CD4-positive, alpha-beta T cell treated with Interleukin-15 for 4 hours (primary cell): ENCODE measurements at regions not wholly inside any gene's neighbourhood (a gene's known extent, or its start where the extent isn't known, plus 50 kb on each side); places are given as distances from the start of the nearest gene placed in this dataset.
"Not testable (repeated sequence)": the region's sequence is repeated elsewhere in the genome, so short reads cannot be mapped to it uniquely, and the experiment has no call there.

Source experiments
- DNase-seq: peaks from one replicate; pipeline ENCODE4 v3.0.0-alpha.2; 2020; ENCODE audit warnings: low spot score

DNA sequence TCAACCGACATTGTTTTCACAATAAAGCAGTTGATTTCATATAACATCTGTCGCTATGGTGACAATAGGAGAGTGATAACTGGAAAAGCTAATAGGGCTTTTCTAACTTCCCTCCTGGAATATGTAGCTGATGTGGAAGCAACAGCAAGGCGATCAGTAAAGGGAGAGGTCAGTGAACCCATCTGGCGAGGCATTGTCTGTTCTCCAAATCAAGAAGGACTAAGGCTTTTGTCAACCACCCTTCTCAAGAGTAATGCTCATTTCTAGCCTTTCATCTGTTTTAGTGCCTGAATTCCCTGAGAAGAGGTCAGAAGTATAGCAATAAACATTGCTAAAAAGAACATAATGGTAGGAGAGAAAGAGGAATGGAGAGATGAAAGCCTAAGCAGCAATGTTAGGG, 201.3 kb downstream of the AKAP7 start:
- DNase-seq, result no peak

DNA sequence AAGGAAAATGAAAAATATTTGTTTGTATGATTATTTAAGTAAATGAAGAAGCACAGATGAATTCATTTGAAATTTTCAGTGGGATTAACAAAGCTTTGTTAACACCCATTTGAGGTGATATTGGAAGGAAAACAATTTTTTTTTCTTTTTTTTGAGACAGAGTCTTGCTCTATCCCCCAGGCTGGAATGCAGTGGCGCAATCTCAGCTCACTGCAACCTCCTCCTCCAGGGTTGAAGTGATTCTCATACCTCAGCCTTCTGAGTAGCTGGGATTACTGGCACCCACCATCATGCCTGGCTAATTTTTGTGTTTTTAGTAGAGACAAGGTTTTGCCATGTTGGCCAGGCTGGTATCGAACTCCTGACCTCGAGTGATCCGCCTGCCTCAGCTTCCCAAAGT, 211.6 kb downstream of the AKAP7 start:
- DNase-seq, result not testable (repeated sequence)

DNA sequence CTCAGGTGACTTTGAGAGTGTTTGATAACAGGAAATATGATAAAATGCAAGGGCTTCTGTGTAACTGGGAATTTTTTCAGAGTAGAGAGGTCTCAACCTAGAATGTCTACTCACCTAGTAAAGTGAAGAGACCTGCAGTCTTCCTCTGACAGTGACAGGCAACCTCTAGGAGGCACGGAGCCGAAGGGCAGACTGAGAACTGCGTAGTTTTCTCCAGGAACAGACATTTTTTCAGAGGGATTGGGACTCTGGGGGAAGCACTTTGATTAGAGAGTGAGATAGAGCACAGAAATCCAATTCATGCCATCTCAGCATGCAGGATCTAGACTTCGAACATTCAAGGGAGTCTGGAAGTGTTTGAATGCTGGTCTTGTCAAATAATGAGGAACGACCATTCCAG, 213.3 kb downstream of the AKAP7 start:
- no peak for DNase-seq

DNA sequence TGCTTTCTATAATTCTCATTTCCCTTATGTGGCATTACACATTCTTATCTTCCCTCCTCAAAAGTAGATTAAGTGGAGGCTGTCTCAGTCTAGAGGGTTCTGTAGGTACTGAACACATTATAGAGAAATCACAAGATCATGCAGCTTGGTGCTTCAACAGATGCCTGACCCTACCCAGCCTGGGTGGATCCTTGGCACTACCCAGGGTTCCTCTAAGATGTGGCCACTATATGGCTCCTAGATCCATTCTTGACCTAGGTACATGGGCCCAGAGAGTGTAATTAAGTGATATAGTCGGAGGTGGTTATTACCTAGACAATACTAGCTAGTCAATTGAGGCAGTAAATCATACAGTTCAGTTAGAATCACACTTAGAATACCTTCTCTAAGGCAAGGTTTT, 213.9 kb downstream of the AKAP7 start:
- no peak for DNase-seq

DNA sequence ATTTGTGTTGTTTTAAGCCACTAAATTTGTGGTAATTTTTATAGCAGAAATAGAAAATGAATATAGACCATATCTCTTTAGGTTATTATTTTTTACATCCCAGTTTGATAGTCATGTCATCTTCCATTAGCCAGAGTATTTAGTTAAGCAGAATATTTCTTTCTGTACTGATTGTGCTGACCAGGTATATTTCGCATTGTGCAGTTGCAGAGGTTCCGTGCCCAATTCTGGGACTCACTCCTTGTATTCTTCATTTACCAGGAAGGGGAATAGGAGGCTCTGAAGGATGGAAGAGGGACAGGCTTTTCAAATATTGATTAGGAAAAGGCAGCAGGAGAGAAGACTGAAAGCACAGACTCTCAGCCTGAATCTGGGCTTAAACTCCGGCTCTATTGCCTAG, 217.8 kb downstream of the AKAP7 start:
- DNase-seq, result no peak

DNA sequence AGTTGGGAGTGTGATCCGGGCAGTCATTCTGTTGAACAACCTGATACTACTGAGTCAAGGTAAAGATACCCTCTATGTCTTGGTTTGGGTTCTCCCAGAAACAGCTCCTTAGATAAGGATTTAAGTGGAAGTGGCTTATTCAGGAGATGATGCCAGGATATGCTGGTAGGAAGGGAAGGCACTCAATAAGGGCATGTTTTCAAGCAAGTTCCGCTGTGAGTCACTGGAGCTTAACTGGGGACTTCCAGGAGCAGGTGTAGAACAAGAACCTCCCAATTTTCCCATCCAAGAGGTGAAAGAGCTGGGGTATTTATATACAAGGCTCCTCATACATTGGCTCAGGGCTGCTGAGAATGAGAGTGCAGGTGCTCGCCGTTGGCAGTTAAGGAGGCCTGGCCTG, 218.6 kb downstream of the AKAP7 start:
- no peak for DNase-seq

DNA sequence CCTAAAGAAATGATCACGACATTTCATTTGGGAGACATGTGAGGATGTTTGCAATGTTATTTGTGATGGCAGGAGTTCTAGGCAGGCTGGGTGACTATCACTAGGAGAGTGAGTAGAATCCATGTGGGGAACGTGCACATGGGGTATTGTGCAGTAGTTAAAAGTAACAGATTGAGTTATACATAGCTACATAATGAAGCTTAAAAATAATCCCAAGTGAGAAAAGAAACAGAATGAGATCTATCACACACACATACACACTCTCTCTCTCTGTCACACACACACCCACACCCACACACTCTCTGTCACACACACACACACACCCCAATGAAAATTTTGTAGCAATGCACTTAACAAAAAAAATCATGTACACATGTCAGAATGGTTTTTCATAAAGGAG, 218.7 kb upstream of the ARG1 start:
- DNase-seq, result no peak

DNA sequence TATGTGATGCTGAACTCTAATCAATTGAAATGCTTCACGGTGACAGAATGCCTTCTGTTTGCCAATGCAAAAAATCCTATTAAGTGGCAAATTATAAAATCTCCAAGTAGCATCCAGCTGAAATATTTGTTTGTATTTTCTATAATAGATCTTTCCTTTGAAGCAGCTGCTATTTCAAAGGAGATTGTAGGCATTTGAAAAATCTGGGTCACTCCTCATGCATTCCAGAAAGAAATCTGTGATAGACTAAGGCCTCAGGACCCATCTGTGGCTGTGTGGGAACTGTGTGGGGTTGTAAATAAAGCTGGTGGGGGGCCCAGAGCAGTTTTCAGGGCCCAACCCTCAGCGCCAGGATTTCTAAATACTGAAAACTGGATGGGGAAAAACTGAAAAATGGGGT, 216.9 kb upstream of the ARG1 start:
- no peak for DNase-seq

DNA sequence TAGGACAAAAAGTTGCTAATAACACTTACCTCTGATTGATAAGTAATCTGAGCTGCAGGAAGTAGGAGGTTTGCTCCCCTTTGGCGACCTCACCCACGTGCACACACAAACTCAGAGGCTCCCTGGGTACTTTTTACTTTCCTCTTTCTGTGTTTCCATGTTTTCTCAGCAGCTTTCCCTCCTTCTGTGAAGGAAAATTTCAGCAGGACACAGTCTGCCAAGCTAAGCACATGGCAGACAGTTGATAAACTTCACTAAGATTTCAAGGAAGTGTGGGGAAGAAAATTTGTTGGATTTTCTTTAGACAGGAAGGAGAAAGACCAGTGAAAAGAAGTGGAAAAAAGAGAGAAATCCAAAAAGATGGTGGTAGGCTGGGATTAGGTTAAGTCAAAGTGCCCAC, 215.5 kb upstream of the ARG1 start:
- DNase-seq, result no peak

DNA sequence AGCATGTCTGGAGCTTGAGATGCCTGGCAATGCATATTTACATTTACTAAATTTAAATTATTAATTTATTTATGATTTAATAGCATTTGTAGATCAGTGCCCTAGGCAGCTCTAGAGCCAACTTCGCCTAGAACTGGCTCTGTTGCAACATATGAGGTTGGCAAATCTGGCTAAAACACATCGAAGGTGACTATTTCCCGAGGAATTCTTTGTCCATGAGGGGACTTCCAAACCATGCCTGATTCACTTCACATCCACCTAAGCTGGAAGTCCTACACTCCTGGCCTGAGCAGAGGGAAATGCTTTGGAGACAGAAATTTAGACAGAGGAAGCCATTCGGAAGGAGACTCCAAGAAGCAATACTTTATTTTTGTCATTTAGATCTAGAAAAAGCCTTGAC, 211.0 kb upstream of the ARG1 start:
- DNase-seq, result no peak

DNA sequence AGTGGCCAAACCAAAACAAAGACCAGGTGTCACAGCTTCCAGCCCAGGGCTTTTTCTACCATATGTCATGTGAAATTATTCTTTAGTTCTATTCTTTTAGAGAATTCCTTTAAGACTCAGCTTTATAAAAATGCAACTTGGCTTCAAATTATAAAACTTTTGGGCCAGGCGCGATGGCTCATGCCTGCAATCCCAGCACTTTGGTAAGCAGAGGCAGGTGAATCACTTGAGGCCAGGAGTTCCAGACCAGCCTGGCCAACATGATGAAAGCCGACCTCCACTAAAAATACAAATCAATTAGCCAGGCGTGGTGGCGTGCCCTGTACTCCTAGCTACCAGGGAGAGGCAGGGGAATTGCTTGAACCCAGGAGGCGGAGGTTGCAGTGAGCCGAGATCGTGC, 210.3 kb upstream of the ARG1 start:
- DNase-seq, result no peak

DNA sequence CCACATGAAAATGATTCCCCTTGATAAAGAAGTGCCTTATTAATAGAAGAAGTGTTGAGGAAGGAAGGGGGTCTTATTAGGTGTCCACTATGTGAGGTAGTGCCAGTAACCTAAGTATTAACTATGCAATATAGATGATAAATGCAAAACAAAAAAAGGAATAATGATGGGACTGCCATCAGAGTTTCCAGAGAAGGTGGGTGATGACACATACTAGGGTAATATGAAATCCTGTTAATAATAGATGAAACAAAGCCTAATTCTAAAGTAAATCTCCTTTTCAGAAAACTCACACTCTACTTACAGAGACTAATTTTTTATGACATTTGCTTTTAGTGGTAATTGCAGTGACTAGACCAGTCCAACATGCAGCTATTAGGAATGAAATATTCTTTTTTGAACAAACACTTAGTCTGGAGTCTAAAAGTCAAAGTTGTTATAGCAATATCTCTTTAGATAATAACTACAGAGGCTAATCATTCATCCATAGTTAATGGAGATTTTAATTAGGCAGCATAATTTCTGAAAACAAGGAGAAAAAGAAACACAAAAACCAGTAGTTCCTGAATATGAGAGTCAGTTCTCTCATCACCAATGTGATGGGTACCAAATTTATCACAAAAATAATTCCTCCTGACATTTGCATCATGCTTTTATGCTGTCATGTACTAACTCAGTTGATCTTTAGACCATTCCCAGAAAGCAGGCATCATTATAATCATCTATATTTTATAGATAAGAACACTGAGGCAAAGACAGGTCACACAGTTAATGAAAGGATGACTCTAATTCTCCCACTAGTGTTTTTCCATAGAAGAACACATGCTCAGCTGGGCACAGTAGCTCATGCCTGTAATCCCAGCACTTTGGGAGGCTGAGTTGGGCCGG, 208.8 kb upstream of the ARG1 start:
- no peak for DNase-seq

DNA sequence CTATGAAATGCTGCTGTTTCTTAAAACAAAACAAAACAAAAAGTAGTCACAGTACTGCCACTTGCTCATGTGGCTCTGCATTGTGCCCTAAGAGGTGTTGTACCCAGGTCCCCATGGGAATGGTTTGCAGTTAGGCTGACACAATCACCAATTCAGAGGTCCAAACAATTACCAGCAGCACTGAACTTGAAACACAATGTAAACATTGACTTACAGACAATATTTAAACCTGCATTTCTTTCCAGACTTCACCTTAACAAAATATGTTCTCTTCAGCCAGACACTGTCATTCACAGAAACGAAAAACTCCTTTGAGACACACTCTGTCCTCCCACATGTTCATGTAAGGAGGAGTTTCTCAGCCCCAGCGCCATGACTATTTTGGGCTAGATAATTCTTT, 206.8 kb upstream of the ARG1 start:
- DNase-seq, result no peak

DNA sequence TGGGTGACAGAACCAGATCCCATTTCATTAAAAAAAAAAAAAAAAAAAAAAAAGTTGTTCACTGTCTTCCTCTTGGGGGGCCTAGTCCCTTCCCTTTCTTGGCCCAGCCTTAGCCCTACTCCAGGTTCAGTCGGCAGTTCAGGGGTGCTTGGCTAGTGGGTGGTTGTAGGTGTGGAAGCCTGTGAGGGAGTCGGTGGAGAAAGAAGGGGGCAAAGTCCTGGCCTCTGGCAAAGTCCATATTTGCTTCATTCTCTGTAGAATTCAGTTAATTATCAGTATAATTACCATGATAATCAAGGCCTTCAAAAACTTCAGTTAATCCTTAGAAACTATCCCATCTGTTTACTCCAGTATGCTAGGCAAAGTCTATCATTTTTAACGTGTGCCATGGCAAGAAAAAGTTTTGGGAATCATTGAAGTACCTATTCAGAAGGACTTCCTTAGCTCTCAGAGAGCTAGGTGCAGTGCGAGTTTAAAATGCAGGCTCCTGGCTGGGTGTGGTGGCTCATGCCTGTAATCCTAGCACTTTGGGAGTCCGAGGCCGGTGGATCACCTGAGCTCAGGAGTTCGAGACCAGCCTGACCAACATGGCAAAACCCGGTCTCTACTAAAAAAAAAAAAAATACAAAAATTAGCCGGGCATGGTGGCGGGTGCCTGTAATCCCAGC, 205.7 kb upstream of the ARG1 start:
- no peak for DNase-seq

DNA sequence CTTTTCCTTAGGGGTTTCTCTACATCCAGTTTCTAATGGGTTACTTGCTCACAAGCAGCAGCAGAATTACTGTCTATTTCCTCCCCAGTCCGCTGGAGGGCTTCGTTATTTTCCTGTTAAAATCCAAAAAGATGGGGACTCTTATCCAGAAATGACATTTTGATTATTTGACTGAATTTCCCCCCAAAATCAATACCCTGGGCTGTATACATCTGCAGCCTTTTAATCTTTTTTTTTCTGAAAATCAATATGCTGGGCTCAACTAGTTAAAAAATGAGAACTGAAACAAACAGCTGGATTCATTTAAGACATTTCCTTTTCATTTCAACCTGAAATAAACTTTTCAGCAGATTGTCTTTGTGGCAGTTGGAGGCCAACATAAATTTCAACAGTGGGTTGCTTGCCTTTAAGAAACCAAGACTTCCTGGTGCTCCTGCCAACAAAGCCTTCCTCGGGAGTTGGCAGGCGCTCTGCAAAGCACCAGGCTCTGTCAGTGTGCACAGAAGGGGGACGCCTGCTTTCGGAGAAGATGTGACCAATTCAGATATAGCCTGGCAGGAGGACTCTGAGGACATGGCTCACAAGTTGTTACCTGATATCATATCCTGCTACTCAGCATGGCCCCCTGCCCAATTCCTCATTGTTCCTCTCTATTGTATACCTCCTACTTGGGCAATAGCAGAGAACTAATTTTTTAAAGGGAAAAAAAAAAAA, 204.7 kb upstream of the ARG1 start:
- no peak for DNase-seq

DNA sequence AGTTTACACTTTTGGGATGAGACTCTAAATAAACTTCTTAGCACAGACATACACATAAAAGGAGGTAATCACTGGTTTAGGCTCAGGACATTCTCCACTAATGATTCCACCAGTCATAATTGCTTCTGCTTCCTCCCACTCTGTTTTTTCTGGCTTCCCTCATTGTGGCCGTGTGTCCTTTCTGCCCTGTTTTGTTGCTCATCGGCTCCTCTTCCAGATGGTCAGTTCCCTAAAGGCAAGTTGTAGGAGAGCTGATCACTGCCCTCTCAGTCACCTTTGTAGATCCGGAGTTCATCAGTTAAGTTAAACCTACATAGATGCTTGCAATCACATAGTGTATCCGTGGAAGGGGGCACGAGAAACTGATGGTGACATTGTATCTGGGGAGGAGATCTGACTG, 200.5 kb upstream of the ARG1 start:
- no peak for DNase-seq

DNA sequence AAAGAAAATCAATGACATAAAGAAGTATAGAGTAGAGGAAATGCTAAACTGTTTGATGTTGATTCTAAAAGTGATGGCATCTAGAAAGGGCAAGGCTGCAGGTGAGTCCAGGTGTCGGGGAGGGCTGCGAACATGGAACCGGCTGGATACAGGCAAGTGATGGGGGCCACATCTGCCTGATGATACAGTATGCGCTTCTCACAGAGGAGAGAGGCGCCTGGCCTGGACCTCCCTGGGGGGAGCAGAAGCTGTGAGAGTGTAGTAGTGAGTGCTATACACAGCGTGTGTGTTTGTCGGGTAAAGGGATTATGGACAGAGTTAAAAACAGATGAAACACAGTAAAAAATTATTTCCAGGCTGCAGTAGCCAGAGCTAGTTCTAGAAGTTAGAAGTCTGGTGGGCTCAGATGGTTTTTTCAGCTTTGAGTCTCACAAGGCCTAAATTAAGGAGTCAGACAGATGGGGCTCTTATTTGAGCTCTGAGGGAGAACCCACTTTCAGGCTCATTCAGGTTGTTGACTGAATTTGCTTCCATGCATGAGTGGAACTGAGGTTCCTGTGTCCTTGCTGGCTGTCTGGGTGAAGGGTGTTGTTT, 195.8 kb upstream of the ARG1 start:
- no peak for DNase-seq

DNA sequence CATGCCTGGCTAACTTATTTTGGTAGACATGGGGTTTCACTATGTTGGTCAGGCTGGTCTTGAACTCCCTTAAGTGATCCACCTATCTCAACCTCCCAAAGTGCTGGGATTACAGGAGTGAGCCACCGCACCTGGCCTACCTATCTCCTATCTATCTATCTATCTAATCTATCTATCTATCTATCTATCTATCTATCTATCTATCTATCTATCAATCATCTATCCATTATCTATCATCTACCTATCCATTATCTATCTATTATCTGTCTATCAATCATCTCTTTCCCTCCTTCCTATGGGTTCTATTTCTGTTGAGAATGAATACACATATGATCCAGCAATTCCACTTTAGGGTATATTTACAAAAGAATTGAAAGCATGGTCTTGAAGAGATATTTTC, 194.2 kb upstream of the ARG1 start:
- DNase-seq, result no peak

DNA sequence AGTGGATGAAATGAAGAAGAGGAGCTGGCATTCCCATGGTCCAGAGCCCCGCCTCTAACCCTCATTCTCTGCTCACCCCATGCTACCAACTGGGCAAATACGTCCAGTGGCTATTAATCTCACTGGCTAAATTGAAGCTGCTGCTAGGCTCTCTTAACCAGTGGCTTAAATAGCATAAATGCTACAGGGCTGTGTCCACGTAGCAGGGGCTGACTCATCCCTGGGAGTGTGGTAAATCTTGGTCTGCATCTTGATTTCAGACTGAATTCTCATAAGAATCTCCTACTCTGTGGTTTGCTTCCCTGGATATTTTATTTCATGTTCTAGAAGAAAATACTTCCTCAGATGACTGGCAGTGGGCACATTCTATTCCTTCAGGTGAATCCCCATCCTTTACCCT, 193.1 kb upstream of the ARG1 start:
- DNase-seq, result no peak

DNA sequence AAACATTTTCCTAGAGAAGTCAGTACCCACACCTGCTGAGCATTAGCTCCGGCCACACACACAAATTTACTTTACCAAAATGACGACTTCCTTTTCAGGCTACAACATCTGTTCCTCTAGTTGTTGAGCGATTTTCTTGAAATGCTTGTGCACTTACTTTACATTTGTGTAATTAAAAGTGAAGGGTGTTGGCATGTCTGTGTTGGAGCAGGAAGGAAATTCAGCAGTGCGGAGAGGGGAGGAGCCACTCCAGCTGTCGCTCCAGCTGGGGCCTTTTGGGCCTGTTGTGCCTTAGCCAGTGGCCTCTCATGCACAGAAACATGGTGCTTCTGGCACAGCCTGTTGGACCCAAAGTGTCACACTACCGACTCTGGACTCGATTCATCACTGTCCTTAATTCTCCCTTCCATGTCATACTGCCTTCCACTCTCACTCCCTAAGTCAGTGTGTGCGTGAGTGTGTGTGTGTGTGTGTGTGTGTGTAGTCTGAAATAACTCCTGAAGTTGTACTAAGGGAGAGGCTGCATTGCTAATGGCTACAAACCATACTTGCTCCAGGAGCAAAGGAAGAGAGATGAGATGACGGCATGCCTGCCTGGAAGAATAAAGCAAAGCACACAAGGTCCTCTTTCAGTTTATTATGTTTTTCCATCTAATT, 191.8 kb upstream of the ARG1 start:
- no peak for DNase-seq

DNA sequence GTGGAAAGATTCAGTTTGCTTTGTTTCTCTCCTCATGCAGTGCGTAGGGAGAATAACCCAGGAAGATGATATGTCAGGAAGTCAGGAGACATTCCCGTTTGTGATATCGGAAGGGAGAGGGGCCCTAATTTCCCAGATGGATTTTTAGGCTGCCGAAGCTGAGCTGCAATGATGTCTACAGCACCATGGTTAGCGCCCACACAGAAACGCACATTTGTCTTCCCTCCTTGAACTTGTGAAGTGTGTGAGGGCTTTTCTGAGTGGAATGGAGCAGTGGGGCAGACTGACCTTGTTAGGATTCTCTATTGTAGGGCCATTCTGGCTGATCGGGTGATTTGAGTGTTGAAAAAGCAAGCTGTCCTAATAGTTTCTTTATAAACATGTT, 191.3 kb upstream of the ARG1 start:
- DNase-seq, result no peak

DNA sequence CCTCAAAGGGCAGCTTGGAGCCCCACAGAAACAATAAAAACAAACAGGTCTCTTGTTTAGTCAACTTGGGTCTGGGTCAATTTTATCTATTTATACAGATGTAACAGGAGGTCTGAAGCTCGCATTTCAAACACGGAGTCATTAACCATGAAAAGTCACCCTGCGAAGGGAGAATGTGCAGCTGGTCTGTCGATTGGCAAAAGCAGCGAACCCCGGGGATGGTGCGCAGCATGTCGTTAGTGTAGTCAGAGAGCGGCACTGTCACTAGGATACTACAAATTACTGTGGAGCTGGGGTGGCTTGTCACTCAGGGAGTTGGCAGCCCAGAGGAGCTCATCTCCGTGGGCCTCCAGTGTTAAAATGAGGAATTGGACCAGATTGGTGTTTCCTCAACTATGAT, 190.4 kb upstream of the ARG1 start:
- no peak for DNase-seq
